HCT116 (cell line): ENCODE measurements at regions not wholly inside any gene's neighbourhood (a gene's known extent, or its start where the extent isn't known, plus 50 kb on each side); places are given as distances from the start of the nearest gene placed in this dataset.

Source experiments
- ATAC-seq: fragments of 200-7000 bp; cut with Tn5 transposase; 2 replicates; pipeline ENCODE4 v1.9.1; 2020; ENCODE audit warnings: mild to moderate bottlenecking, moderate library complexity
- BruUV-seq: library from RNA; stranded (reverse); fragments of 400-500 nt; replicated peaks from 2 replicates; lab custom pipeline; 2021; lab: Mats Ljungman, UMichigan
- CTCF ChIA-PET: fragments of 300-600 bp; sonication (Branson Sonifier 250); formaldehyde crosslinking; loops from one replicate; lab custom pipeline; 2021; ENCODE audit warnings: antibody characterized with exemption; lab: Charles Lee
- POLR2A ChIA-PET: fragments of 300-600, 350-600 bp; sonication (Branson Sonifier 250); formaldehyde crosslinking; loops from one replicate; lab custom pipeline; 2021; ENCODE audit warnings: antibody characterized with exemption; lab: Charles Lee
- RAD21 ChIA-PET, 2 experiments: fragments of 300-600 bp; sonication (Branson Sonifier 250); formaldehyde crosslinking; loops; one replicate each; lab custom pipeline; 2023; ENCODE audit warnings: low total read pairs in 2 of 2; ENCODE audit not compliant: uncharacterized antibody in 2 of 2, unreplicated experiment in 2 of 2, low non-redundant PET in 1 of 2; lab: Charles Lee
- DNase-seq: peaks from one replicate; pipeline ENCODE4 v3.0.0-alpha.2; 2010; ENCODE audit warnings: low read depth, low spot score
- H2AFZ ChIP-seq: fragments of 200-600 bp; shearing (Covaris generic), sonication (generic); 2 replicates; pipeline ENCODE4 v1.6.1; 2017; ENCODE audit warnings: low read depth, mixed run types, mixed read lengths, antibody characterized with exemption, low read length; ENCODE audit not compliant: poor library complexity, severe bottlenecking
- H3K27ac ChIP-seq: 2 replicates; pipeline ENCODE4 v1.5.1; 2012; ENCODE audit warnings: low read depth, low read length
- H3K27me3 ChIP-seq: fragments of 200-600 bp; sonication (generic); 2 replicates; pipeline ENCODE4 v1.6.1; 2016; ENCODE audit warnings: mixed run types, low read length, mixed read lengths; ENCODE audit not compliant: insufficient read depth
- H3K36me3 ChIP-seq, 2 experiments: fragments of 200-500 bp in 1 of 2; fragments of 200-600 bp in 1 of 2; sonication (Bioruptor generic) in 1 of 2; sonication (generic) in 1 of 2; 2 replicates each; pipeline versions ENCODE4 v1.5.1 to v1.6.1; 2014 to 2016; ENCODE audit warnings: low read length in 2 of 2, inconsistent platforms in 1 of 2, mixed read lengths in 1 of 2, mixed run types in 1 of 2; ENCODE audit not compliant: insufficient read depth in 2 of 2, control insufficient read depth in 1 of 2
- H3K4me1 ChIP-seq, 2 experiments: fragments of 200-600 bp in 1 of 2; sonication (generic) in 1 of 2; 2 replicates each; pipeline versions ENCODE4 v1.5.1 to v1.6.1; 2012 to 2017; ENCODE audit warnings: low read length in 2 of 2, inconsistent platforms in 1 of 2, mild to moderate bottlenecking in 1 of 2, mixed read lengths in 1 of 2, mixed run types in 1 of 2, moderate library complexity in 1 of 2; ENCODE audit not compliant: insufficient read depth in 2 of 2, control insufficient read depth in 1 of 2
- H3K4me2 ChIP-seq: fragments of 200-600 bp; sonication (generic); 2 replicates; pipeline ENCODE4 v1.6.1; 2017; ENCODE audit warnings: mixed run types, low read length, mixed read lengths
- H3K4me3 ChIP-seq, 2 experiments: fragments of 200-600 bp in 1 of 2; sonication (generic) in 1 of 2; replicated peaks in 1 of 2; 2 replicates each; pipeline ENCODE4 v1.5.1; 2011 to 2016; ENCODE audit warnings: low read length in 2 of 2, control low read depth in 1 of 2, low read depth in 1 of 2, mild to moderate bottlenecking in 1 of 2, mixed read lengths in 1 of 2, mixed run types in 1 of 2
- H3K79me2 ChIP-seq: fragments of 200-600 bp; sonication (generic); 2 replicates; pipeline ENCODE4 v1.6.1; 2017; ENCODE audit warnings: mild to moderate bottlenecking, mixed run types, low read length, moderate library complexity, mixed read lengths; ENCODE audit not compliant: insufficient read depth
- H3K9ac ChIP-seq: fragments of 200-600 bp; sonication (generic); 2 replicates; pipeline ENCODE4 v1.6.1; 2016; ENCODE audit warnings: low read length, mixed read lengths
- H3K9me2 ChIP-seq: fragments of 200-600 bp; sonication (generic), shearing (Covaris generic); 2 replicates; pipeline ENCODE4 v1.6.1; 2017; ENCODE audit warnings: mixed run types, mild to moderate bottlenecking, moderate library complexity; ENCODE audit not compliant: insufficient read depth
- H3K9me3 ChIP-seq, 2 experiments: fragments of 200-500 bp in 1 of 2; fragments of 200-600 bp in 1 of 2; sonication (Bioruptor generic) in 1 of 2; sonication (generic) in 1 of 2; 2 replicates each; pipeline ENCODE4 v1.6.1; 2014 to 2017; ENCODE audit warnings: low read length in 2 of 2, mixed read lengths in 2 of 2, inconsistent platforms in 1 of 2, low read depth in 1 of 2, mild to moderate bottlenecking in 1 of 2, mixed run types in 1 of 2, moderate library complexity in 1 of 2; ENCODE audit not compliant: control insufficient read depth in 1 of 2, insufficient read depth in 1 of 2
- H4K20me1 ChIP-seq: fragments of 200-600 bp; sonication (generic), shearing (Covaris generic); 2 replicates; pipeline ENCODE4 v1.6.1; 2017; ENCODE audit warnings: mixed run types, mild to moderate bottlenecking, moderate library complexity; ENCODE audit not compliant: insufficient read depth
- CEBPB ChIP-seq: IDR thresholded peaks from 2 replicates; pipeline ENCODE4 v1.6.1; 2012; ENCODE audit warnings: low read depth
- EZH2 ChIP-seq: fragments of 200-600 bp; sonication (generic); IDR thresholded peaks from 2 replicates; pipeline ENCODE4 v1.6.1; 2017; ENCODE audit warnings: antibody characterized with exemption, mixed run types
- EZH2phosphoT487 ChIP-seq: fragments of 200-600 bp; IDR thresholded peaks from 2 replicates; pipeline ENCODE4 v1.6.1; 2018; ENCODE audit warnings: antibody characterized with exemption, borderline replicate concordance
- FOSL1 ChIP-seq: IDR thresholded peaks from 2 replicates; pipeline ENCODE4 v1.6.1; 2012; ENCODE audit warnings: low read depth
- JUND ChIP-seq: IDR thresholded peaks from 2 replicates; pipeline ENCODE4 v1.6.1; 2012
- RAD21 ChIP-seq: IDR thresholded peaks from 2 replicates; pipeline ENCODE4 v1.6.1; 2012; ENCODE audit warnings: low read depth, mild to moderate bottlenecking
- SRF ChIP-seq: IDR thresholded peaks from 2 replicates; pipeline ENCODE4 v1.6.1; 2012; ENCODE audit warnings: low read depth
- TCF7L2 ChIP-seq: IDR thresholded peaks from 2 replicates; pipeline ENCODE4 v1.7.0; 2011; ENCODE audit warnings: borderline replicate concordance, inconsistent platforms; ENCODE audit not compliant: insufficient read depth, insufficient read length; ENCODE audit errors: extremely low read depth
- YY1 ChIP-seq: IDR thresholded peaks from 2 replicates; pipeline ENCODE4 v1.6.1; 2011; ENCODE audit warnings: low read length, low read depth, moderate library complexity, mild to moderate bottlenecking; ENCODE audit not compliant: insufficient replicate concordance; ENCODE audit errors: extremely low read depth
- intact Hi-C: fragments of 100-400 bp; cut with micrococcal nuclease; formaldehyde crosslinking; loops from 2 replicates; pipeline ENCODE4 v1.10.0; 2022
- TF ChIP-seq, protein P1 (sequence below): IDR thresholded peaks from 2 replicates; pipeline ENCODE4 v1.6.1; 2012

DNA sequence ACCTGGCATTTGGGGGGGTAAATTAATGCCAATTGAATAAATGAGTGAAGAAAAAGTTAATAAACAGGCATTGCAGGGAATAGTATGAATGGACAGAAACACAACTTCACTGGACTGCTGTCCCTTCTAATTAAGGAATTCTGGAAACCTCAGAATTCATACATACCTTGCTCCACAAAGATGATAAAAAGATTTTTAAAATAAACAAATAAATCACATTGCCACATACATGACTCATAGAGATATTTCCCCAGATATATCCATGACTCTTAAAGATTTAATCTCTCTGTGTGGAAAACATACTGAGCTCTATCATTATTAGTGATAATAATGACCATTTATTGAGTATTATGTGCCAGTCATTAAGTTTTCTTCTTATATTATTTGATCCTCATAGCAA, 469.0 kb upstream of the MEF2C start:
- H3K9ac ChIP-seq, result no peak overlapping the region
- ChIA-PET RAD21 (no interaction called here), POLR2A (no interaction called here), CTCF (no interaction called here)
- no peak for ATAC-seq
- H3K79me2 ChIP-seq, result no peaks in the 10 kb centered on the region
- no peak overlapping the region for H3K27ac ChIP-seq
- H3K4me3 ChIP-seq, result no peak overlapping the region
- no TSS peak for BruUV-seq
- no peaks in the 10 kb centered on the region for H3K27me3 ChIP-seq
- DNase-seq, result no peak
- no peaks in the 10 kb centered on the region; the same call in 1 of the 2 replicates for H3K9me2 ChIP-seq
- no peaks in the 10 kb centered on the region for H3K9me3 ChIP-seq
- no peaks in the 10 kb centered on the region for H4K20me1 ChIP-seq
- no peak overlapping the region for H3K4me2 ChIP-seq
- intact Hi-C loops, result no loop called here
- H3K4me1 ChIP-seq, result no peaks in the 10 kb centered on the region
- H3K36me3 ChIP-seq, result no peaks in the 10 kb centered on the region
- TF ChIP-seq, protein P1, sequence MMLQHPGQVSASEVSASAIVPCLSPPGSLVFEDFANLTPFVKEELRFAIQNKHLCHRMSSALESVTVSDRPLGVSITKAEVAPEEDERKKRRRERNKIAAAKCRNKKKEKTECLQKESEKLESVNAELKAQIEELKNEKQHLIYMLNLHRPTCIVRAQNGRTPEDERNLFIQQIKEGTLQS, result no peak
- TF ChIP-seq RAD21, result no peak
- no peak for TF ChIP-seq CEBPB
- TF ChIP-seq TCF7L2, result no peak
- TF ChIP-seq EZH2, result no peak
- no peak for TF ChIP-seq FOSL1
- TF ChIP-seq EZH2phosphoT487, result no peak
- no peak for TF ChIP-seq YY1
- TF ChIP-seq SRF, result no peak
- no peak overlapping the region for H2AFZ ChIP-seq

- ChIA-PET RAD21 (interaction anchor here in 1 of 2 experiments (0.6 kb wide), 1 partner anchor 622 kb away, joined by 4 read pairs; no protein-coding TSS in a partner anchor), CTCF (no interaction called here), POLR2A (no interaction called here)
- intact Hi-C loops, result no loop called here
- Histone ChIP-seq H2AFZ (peak overlapping the region; percentile 48), H3K9ac (no peak overlapping the region), H3K27ac (no peak overlapping the region), H3K4me3 (no peak overlapping the region), H3K79me2 (no peaks in the 10 kb centered on the region), H3K4me2 (no peak overlapping the region), H3K4me1 (no peaks in the 10 kb centered on the region), H3K9me2 (no peaks in the 10 kb centered on the region; the same call in 1 of the 2 replicates), H4K20me1 (no peaks in the 10 kb centered on the region), H3K36me3 (no peaks in the 10 kb centered on the region), H3K27me3 (no peaks in the 10 kb centered on the region), H3K9me3 (no peaks in the 10 kb centered on the region)
- TF ChIP-seq JUND, result no peak
- no peak for DNase-seq
- no peak for ATAC-seq
- no TSS peak for BruUV-seq
Measured at GRCh38 chr5:89351222-89351621, 468.2 kb upstream of the MEF2C start.
